NCI-H2107 treated with DMSO at 0.1 percent for 48 hours (cell line): ENCODE measurements at regions not wholly inside any gene's neighbourhood (a gene's known extent, or its start where the extent isn't known, plus 50 kb on each side); places are given as distances from the start of the nearest gene placed in this dataset.
"Not testable (repeated sequence)": the region's sequence is repeated elsewhere in the genome, so short reads cannot be mapped to it uniquely, and the experiment has no call there.

Experiments
- DNase-seq: peaks from one replicate; lab custom pipeline; 2025; ENCODE audit not compliant: unreplicated experiment; lab: John Stamatoyannopoulos, UW

- no peak for DNase-seq
These were observed 78.7 kb upstream of the SMIM23 start for GRCh38 chr5:171706736-171707441.

- no peak for DNase-seq
These were observed 78.2 kb upstream of the SMIM23 start for GRCh38 chr5:171707442-171707792.

- no peak for DNase-seq
These were observed 75.7 kb upstream of the SMIM23 start for GRCh38 chr5:171709930-171710329.

- no peak for DNase-seq
These were observed 75.1 kb upstream of the SMIM23 start for GRCh38 chr5:171710451-171711024.

- no peak for DNase-seq
These were observed 74.0 kb upstream of the SMIM23 start for GRCh38 chr5:171711571-171711970.

GRCh38 chr5:171712616-171713015 lies 73.0 kb upstream of the SMIM23 start:
- no peak for DNase-seq

GRCh38 chr5:171713152-171713551 lies 72.5 kb upstream of the SMIM23 start:
- DNase-seq = no peak

- DNase-seq = no peak
These were observed 71.4 kb upstream of the SMIM23 start for GRCh38 chr5:171714261-171714660.

GRCh38 chr5:171714851-171715250 lies 70.8 kb upstream of the SMIM23 start:
- no peak for DNase-seq

- no peak for DNase-seq
These were observed 70.1 kb upstream of the SMIM23 start for GRCh38 chr5:171715551-171715950.

- DNase-seq = no peak
These were observed 65.5 kb upstream of the SMIM23 start for GRCh38 chr5:171720086-171720485.

GRCh38 chr5:171721464-171721863 lies 64.2 kb upstream of the SMIM23 start:
- DNase-seq = no peak

GRCh38 chr5:171724468-171725204 lies 61.0 kb upstream of the SMIM23 start:
- no peak for DNase-seq

- no peak for DNase-seq
These were observed 60.4 kb upstream of the SMIM23 start for GRCh38 chr5:171725205-171725601.

GRCh38 chr5:171726819-171727218 lies 58.8 kb upstream of the SMIM23 start:
- DNase-seq = not testable (repeated sequence)

GRCh38 chr5:171728686-171729085 lies 56.9 kb upstream of the SMIM23 start:
- DNase-seq = no peak
